GM12873 (cell line): ENCODE measurements at regions not wholly inside any gene's neighbourhood (a gene's known extent, or its start where the extent isn't known, plus 50 kb on each side); places are given as distances from the start of the nearest gene placed in this dataset.

Experiments
- TF ChIP-seq, protein P1 (sequence below): IDR thresholded peaks from 2 replicates; pipeline ENCODE4 v1.5.1; 2012; ENCODE audit warnings: low read depth, mild to moderate bottlenecking, moderate library complexity, low read length, control low read depth; ENCODE audit not compliant: insufficient read depth; ENCODE audit errors: missing control alignments

GRCh38 chr15:70589221-70589620, 174.1 kb downstream of the UACA start:
- TF ChIP-seq, protein P1, sequence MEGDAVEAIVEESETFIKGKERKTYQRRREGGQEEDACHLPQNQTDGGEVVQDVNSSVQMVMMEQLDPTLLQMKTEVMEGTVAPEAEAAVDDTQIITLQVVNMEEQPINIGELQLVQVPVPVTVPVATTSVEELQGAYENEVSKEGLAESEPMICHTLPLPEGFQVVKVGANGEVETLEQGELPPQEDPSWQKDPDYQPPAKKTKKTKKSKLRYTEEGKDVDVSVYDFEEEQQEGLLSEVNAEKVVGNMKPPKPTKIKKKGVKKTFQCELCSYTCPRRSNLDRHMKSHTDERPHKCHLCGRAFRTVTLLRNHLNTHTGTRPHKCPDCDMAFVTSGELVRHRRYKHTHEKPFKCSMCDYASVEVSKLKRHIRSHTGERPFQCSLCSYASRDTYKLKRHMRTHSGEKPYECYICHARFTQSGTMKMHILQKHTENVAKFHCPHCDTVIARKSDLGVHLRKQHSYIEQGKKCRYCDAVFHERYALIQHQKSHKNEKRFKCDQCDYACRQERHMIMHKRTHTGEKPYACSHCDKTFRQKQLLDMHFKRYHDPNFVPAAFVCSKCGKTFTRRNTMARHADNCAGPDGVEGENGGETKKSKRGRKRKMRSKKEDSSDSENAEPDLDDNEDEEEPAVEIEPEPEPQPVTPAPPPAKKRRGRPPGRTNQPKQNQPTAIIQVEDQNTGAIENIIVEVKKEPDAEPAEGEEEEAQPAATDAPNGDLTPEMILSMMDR: no peak

DNA sequence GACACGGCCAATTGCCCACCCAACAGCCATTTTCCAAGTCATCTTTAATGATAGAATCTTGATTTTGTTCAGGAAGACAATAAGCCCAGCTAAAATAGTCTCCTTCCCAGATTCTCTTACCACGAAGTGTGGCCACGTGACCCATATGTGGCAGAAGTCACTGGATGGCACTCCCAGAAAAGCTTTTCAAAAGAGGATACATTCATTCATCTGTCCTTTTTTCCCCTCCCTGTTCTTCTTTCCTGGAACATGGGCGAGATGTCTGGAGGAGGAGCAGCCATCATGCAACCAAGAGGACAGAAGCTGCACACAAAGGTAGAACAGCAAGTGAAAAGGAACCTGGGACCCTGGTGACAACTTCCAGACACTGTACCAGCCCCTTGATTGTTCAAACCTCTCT, 174.7 kb downstream of the UACA start:
- TF ChIP-seq, protein P1: no peak

- TF ChIP-seq, protein P1: no peak
Measured at GRCh38 chr15:70587896-70588567, 175.3 kb downstream of the UACA start.

DNA sequence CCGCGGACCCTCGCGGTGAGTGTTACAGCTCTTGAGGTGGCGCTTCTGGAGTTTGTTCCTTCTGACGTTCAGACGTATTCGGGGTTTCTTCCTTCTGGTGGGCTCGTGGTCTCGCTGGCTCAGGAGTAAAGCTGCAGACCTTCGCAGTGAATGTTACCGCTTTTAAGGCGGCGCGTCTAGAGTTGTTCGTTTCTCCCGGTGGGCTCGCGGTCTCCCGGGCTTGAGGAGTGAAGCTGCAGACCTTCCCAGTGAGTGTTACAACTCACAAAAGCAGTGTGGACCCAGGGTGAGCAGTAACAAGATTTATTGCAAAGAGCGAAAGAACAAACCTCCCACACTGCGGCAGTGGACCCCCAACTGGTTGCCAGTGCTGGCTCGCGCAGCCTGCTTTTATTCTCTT, 177.1 kb downstream of the UACA start:
- TF ChIP-seq, protein P1: no peak

DNA sequence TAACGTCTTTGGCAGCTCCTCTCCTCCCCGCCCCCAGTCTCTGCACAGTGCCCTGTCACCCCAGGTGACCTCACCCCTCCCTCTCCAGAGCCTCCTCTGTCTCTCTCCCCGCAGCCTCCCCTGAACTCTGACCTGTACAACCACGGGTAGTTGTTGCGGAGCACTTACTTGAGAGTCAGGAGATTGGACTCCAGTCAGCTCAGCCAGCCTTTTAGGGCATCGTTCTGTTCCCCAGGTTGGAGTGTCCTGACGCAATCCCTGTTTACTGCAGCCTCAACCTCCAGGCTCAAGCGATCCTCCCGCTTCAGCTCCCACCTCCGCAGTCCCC, 177.7 kb downstream of the UACA start:
- TF ChIP-seq, protein P1: no peak

- TF ChIP-seq, protein P1: no peak
Measured at GRCh38 chr15:70584838-70585706, 178.3 kb downstream of the UACA start.

GRCh38 chr15:70584441-70584837, 178.9 kb downstream of the UACA start:
- TF ChIP-seq, protein P1: no peak
